ENCODE measurements at regions not wholly inside any gene's neighbourhood (a gene's known extent, or its start where the extent isn't known, plus 50 kb on each side); places are given as distances from the start of the nearest gene placed in this dataset.
A peak's percentile ranks its signal among the peaks of the same experiment; 100 is the strongest.

- no peaks in the 10 kb centered on the region for H3K27me3 ChIP-seq (ENCODE audit: control insufficient read depth, insufficient read depth, low read length)
- peak; percentile 70 for FAIRE-seq
- TF ChIP-seq, protein P1, sequence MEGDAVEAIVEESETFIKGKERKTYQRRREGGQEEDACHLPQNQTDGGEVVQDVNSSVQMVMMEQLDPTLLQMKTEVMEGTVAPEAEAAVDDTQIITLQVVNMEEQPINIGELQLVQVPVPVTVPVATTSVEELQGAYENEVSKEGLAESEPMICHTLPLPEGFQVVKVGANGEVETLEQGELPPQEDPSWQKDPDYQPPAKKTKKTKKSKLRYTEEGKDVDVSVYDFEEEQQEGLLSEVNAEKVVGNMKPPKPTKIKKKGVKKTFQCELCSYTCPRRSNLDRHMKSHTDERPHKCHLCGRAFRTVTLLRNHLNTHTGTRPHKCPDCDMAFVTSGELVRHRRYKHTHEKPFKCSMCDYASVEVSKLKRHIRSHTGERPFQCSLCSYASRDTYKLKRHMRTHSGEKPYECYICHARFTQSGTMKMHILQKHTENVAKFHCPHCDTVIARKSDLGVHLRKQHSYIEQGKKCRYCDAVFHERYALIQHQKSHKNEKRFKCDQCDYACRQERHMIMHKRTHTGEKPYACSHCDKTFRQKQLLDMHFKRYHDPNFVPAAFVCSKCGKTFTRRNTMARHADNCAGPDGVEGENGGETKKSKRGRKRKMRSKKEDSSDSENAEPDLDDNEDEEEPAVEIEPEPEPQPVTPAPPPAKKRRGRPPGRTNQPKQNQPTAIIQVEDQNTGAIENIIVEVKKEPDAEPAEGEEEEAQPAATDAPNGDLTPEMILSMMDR (IDR thresholded peaks at IDR 0.05; ENCODE audit: insufficient read depth, low read length, severe bottlenecking) = no peak
- no peaks in the 10 kb centered on the region for H3K36me3 ChIP-seq (ENCODE audit: control insufficient read depth, insufficient read depth, low read length)
- DNase-seq (ENCODE audit: low read depth) = no peak
- H3K4me3 ChIP-seq (ENCODE audit: low read depth, low read length) = no peak overlapping the region
Measured at GRCh38 chr19:27765912-27766725, 1446.8 kb downstream of the UQCRFS1 start.

DNA sequence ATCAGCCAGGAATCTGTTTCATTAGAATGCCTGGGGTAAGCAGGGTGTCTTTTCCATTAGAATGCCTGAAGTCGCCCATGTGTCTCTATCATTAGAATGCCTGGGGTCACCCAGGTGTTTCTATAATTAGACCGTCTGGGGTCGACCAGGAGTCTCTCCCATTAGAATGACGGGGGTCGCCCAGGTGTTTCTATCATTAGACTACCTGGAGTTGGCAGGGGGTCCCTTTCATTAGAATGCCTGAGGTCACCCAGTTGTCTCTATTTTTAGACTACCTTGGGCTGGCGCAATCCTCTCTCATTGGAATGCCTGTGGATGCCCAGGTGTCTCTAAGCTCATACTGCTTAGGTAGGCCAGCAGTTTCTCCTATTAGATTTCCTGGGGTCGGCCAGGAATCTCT lies 1447.6 kb downstream of the UQCRFS1 start:
- FAIRE-seq = no peak
- TF ChIP-seq, protein P1 (IDR thresholded peaks at IDR 0.05; ENCODE audit: insufficient read depth, low read length, severe bottlenecking) = no peak
- Histone ChIP-seq H3K4me3 (ENCODE audit: low read depth, low read length) (no peak overlapping the region), H3K27me3 (ENCODE audit: control insufficient read depth, insufficient read depth, low read length) (no peaks in the 10 kb centered on the region), H3K36me3 (ENCODE audit: control insufficient read depth, insufficient read depth, low read length) (no peaks in the 10 kb centered on the region)
- DNase-seq (ENCODE audit: low read depth) = no peak

DNA sequence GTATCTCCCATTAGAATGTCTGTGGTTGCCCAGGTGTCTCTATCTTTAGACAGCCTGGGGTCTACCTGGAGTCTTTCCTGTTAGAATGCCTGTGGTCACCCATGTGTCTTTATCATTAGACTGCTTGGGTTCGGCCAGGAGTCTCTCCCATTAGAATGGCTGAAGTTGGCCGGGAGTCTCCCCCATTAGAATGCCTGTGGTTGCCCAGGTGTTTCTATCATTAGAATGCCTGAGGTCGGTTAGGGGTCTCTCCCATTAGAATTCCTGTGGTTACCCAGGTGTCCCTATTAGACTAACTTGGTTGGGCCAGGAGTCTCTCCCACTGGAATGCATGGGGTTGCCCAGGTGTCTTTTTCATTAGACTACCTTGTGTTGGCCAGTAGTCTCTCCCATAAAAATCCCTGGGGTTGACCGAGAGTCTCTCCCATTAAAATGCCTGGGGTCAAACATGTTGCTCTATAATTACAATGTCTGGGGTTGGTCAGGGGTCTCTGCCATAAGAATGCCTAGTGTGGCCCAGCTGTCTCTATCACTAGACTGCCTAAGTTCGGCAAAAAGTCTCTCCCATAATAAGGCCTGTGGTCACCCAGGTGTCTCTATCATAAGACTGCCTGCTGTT lies 1448.7 kb downstream of the UQCRFS1 start:
- no peak overlapping the region for H3K4me3 ChIP-seq (ENCODE audit: low read depth, low read length)
- no peak for DNase-seq (ENCODE audit: low read depth)
- no peak for FAIRE-seq
- no peaks in the 10 kb centered on the region for H3K36me3 ChIP-seq (ENCODE audit: control insufficient read depth, insufficient read depth, low read length)
- no peaks in the 10 kb centered on the region for H3K27me3 ChIP-seq (ENCODE audit: control insufficient read depth, insufficient read depth, low read length)
- TF ChIP-seq, protein P1 (IDR thresholded peaks at IDR 0.05; ENCODE audit: insufficient read depth, low read length, severe bottlenecking) = no peak

DNA sequence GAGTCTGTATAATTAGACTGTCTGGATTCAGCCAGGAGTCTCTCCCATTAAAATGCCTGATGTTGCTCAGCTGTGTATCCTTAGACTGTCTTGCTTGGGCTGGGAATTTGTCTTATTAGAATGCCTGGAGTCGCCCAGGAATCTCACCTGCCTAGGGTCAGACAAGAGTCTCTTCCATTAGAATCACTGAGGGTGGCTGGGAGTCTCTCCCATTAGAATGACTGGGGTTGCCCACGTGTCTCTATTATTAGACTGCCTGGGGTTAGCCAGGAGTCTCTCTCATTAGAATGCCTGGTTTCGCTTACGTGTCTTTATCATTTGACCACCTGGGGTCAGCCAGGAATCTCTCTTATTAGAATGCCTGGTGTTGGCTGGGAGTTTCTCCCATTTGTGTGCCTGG lies 1450.0 kb downstream of the UQCRFS1 start:
- DNase-seq (ENCODE audit: low read depth) (no peak), FAIRE-seq (no peak)
- H3K36me3 ChIP-seq (ENCODE audit: control insufficient read depth, insufficient read depth, low read length) = no peaks in the 10 kb centered on the region
- no peaks in the 10 kb centered on the region for H3K27me3 ChIP-seq (ENCODE audit: control insufficient read depth, insufficient read depth, low read length)
- H3K4me3 ChIP-seq (ENCODE audit: low read depth, low read length) = no peak overlapping the region
- TF ChIP-seq, protein P1 (IDR thresholded peaks at IDR 0.05; ENCODE audit: insufficient read depth, low read length, severe bottlenecking) = no peak

DNA sequence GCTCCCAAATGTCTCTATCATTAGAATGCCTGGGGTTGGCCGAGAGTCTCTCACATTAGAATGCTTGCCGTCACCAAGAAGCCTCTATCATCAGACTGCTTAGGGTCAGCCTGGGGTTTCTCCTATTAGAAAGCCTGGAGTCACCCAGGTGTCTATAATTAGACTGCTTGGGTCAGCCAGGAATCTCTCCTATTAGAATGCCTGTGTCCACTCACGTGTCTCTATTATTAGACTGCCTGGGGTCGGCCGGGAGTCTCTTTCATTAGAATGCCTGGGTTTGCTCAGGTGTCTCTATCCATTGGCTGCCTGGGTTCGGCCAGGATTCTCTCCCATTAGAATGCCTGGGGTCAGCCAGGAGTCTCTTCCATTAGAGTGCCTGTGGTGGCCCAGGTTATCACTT lies 1453.1 kb downstream of the UQCRFS1 start:
- no peak for DNase-seq (ENCODE audit: low read depth)
- no peak for FAIRE-seq
- TF ChIP-seq, protein P1 (IDR thresholded peaks at IDR 0.05; ENCODE audit: insufficient read depth, low read length, severe bottlenecking) = no peak
- H3K27me3 ChIP-seq (ENCODE audit: control insufficient read depth, insufficient read depth, low read length) = no peaks in the 10 kb centered on the region
- no peak overlapping the region for H3K4me3 ChIP-seq (ENCODE audit: low read depth, low read length)
- H3K36me3 ChIP-seq (ENCODE audit: control insufficient read depth, insufficient read depth, low read length) = no peaks in the 10 kb centered on the region

Data from bronchial epithelial cell (primary cell).